ENCODE measurements at regions not wholly inside any gene's neighbourhood (a gene's known extent, or its start where the extent isn't known, plus 50 kb on each side); places are given as distances from the start of the nearest gene placed in this dataset.

GRCh38 chr1:170471398-170472053 is 60.4 kb upstream of the GORAB start:
- H3K36me3 Mint-ChIP-seq: no peaks in the 10 kb centered on the region
- Histone ChIP-seq H3K27me3 (replicated peaks in 1 of 2; ENCODE audit: control insufficient read depth in 2 of 2, extremely low read depth in 1 of 2, insufficient read depth in 2 of 2, low read length in 1 of 2) (no peaks in the 10 kb centered on the region), H3K4me3 (ENCODE audit: control insufficient read depth in 1 of 2, extremely low read depth in 1 of 2, low read length in 1 of 2) (no peak overlapping the region), H3K4me1 (ENCODE audit: control insufficient read depth in 1 of 2, extremely low read depth in 1 of 2, insufficient read depth in 2 of 2, low read length in 2 of 2) (no peaks in the 10 kb centered on the region), H3K36me3 (ENCODE audit: control insufficient read depth in 2 of 2, extremely low read depth in 1 of 2, insufficient read depth in 1 of 2, low read length in 1 of 2) (no peaks in the 10 kb centered on the region), H3K27ac (ENCODE audit: low read length) (no peak overlapping the region), H3K9me3 (no peaks in the 10 kb centered on the region)
- ChIA-PET POLR2A (no interaction called here), CTCF (interaction anchor here in 1 of 2 donors (0.6 kb wide), 1 partner anchor 393 kb away, joined by 3 read pairs; no protein-coding TSS in a partner anchor)
- no peak overlapping the region for H3K4me3 Mint-ChIP-seq
- no peak overlapping the region for H3K27ac Mint-ChIP-seq
- no peaks in the 10 kb centered on the region for H3K4me1 Mint-ChIP-seq
- no peak for ATAC-seq (replicated peaks in 1 of 4)
- no peak for DNase-seq
- peaks cover 0 to 2% (median 1%) of the 10 kb centered on the region in 3 donors for H3K9me3 Mint-ChIP-seq
- peaks cover 2 to 21% of the 10 kb centered on the region in 2 donors for H3K27me3 Mint-ChIP-seq
- no CpG with 5 or more reads among the region's 1 CpG for WGBS (ENCODE audit: insufficient coverage)

GRCh38 chr1:170481000-170481399 is 51.0 kb upstream of the GORAB start:
- ATAC-seq (replicated peaks in 1 of 4) (no peak), DNase-seq (no peak)
- H3K36me3 Mint-ChIP-seq: no peaks in the 10 kb centered on the region
- Histone ChIP-seq H3K4me3 (ENCODE audit: control insufficient read depth in 1 of 2, extremely low read depth in 1 of 2, low read length in 1 of 2) (no peak overlapping the region), H3K36me3 (ENCODE audit: control insufficient read depth in 2 of 2, extremely low read depth in 1 of 2, insufficient read depth in 1 of 2, low read length in 1 of 2) (no peaks in the 10 kb centered on the region), H3K27me3 (replicated peaks in 1 of 2; ENCODE audit: control insufficient read depth in 2 of 2, extremely low read depth in 1 of 2, insufficient read depth in 2 of 2, low read length in 1 of 2) (peaks cover 0 to 8% of the 10 kb centered on the region in 2 experiments), H3K4me1 (ENCODE audit: control insufficient read depth in 1 of 2, extremely low read depth in 1 of 2, insufficient read depth in 2 of 2, low read length in 2 of 2) (no peaks in the 10 kb centered on the region), H3K27ac (ENCODE audit: low read length) (no peak overlapping the region), H3K9me3 (no peaks in the 10 kb centered on the region)
- H3K4me1 Mint-ChIP-seq: no peaks in the 10 kb centered on the region
- no peak overlapping the region for H3K4me3 Mint-ChIP-seq
- ChIA-PET CTCF (no interaction called here), POLR2A (no interaction called here)
- H3K27ac Mint-ChIP-seq: no peak overlapping the region
- no peaks in the 10 kb centered on the region for H3K9me3 Mint-ChIP-seq
- H3K27me3 Mint-ChIP-seq: peaks cover 9 to 17% of the 10 kb centered on the region in 2 donors

Measured in T-cell (primary cell).